PC-9 (cell line): ENCODE measurements at regions not wholly inside any gene's neighbourhood (a gene's known extent, or its start where the extent isn't known, plus 50 kb on each side); places are given as distances from the start of the nearest gene placed in this dataset.

ENCODE experiments used
- CTCF ChIP-seq: fragments of 200-600 bp; sonication (generic); conservative IDR thresholded peaks from 2 replicates; pipeline ENCODE4 v1.6.1; 2017; ENCODE audit warnings: mixed run types, antibody characterized with exemption, mild to moderate bottlenecking, moderate library complexity
- EZH2 ChIP-seq: fragments of 200-600 bp; sonication (generic); IDR thresholded peaks from 2 replicates; pipeline ENCODE4 v1.8.0; 2017; ENCODE audit warnings: antibody characterized with exemption, low read depth

GRCh38 chr16:64532117-64532516 lies 589.7 kb downstream of the CDH11 start:
- TF ChIP-seq CTCF: no peak
- TF ChIP-seq EZH2: no peak
